ENCODE measurements at regions not wholly inside any gene's neighbourhood (a gene's known extent, or its start where the extent isn't known, plus 50 kb on each side); places are given as distances from the start of the nearest gene placed in this dataset.

- no peak overlapping the region for H4K91ac ChIP-seq (ENCODE audit: insufficient read depth, low read depth, low read length)
- H3K4me3 ChIP-seq (ENCODE audit: insufficient read depth, low read depth, low read length) = no peak overlapping the region
- H3K23ac ChIP-seq (ENCODE audit: low read depth, low read length) = no peak overlapping the region
- no peaks in the 10 kb centered on the region for H3K9me1 ChIP-seq (ENCODE audit: insufficient read depth, low read length)
- no peak overlapping the region for H3K4me2 ChIP-seq (ENCODE audit: low read depth, low read length)
- H3K36me3 ChIP-seq (ENCODE audit: control insufficient read depth, insufficient read depth, low read length) = no peaks in the 10 kb centered on the region
- H4K20me1 ChIP-seq (ENCODE audit: insufficient read depth, low read length) = no peaks in the 10 kb centered on the region
- TF ChIP-seq MXI1 (IDR thresholded peaks at IDR 0.05; ENCODE audit: borderline replicate concordance, low read depth, low read length) = no peak
- no peak for TF ChIP-seq BHLHE40 (IDR thresholded peaks at IDR 0.05; ENCODE audit: low read depth, low read length)
- TF ChIP-seq MAZ (IDR thresholded peaks at IDR 0.05; ENCODE audit: borderline replicate concordance, low read depth, low read length) = no peak
- no peak for TF ChIP-seq FOS (IDR thresholded peaks at IDR 0.05; ENCODE audit: low read depth, low read length)
- TF ChIP-seq CEBPB (IDR thresholded peaks at IDR 0.05; ENCODE audit: low read depth, low read length) = no peak
- TF ChIP-seq CTCF (conservative IDR thresholded peaks at IDR 0.05; ENCODE audit: low read depth, low read length) = no peak
- no peak for TF ChIP-seq SMC3 (IDR thresholded peaks at IDR 0.05; ENCODE audit: low read depth, low read length)
- no peak for TF ChIP-seq RCOR1 (IDR thresholded peaks at IDR 0.05; ENCODE audit: insufficient replicate concordance, low read length)
- TF ChIP-seq, protein P1, sequence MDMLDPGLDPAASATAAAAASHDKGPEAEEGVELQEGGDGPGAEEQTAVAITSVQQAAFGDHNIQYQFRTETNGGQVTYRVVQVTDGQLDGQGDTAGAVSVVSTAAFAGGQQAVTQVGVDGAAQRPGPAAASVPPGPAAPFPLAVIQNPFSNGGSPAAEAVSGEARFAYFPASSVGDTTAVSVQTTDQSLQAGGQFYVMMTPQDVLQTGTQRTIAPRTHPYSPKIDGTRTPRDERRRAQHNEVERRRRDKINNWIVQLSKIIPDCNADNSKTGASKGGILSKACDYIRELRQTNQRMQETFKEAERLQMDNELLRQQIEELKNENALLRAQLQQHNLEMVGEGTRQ (IDR thresholded peaks at IDR 0.05; ENCODE audit: low read depth, low read length) = no peak
- TF ChIP-seq RAD21 (IDR thresholded peaks at IDR 0.05; ENCODE audit: low read length) = no peak
- TF ChIP-seq MAFK (IDR thresholded peaks at IDR 0.05; ENCODE audit: low read depth, low read length) = no peak
- no peak for TF ChIP-seq POLR2A (IDR thresholded peaks at IDR 0.05; ENCODE audit: low read depth, low read length)
- no peak for TF ChIP-seq NFE2L2 (IDR thresholded peaks at IDR 0.05; ENCODE audit: low read depth, low read length)
- TF ChIP-seq CHD1 (IDR thresholded peaks at IDR 0.05; ENCODE audit: low read depth, low read length) = no peak
- H3K4me1 ChIP-seq (ENCODE audit: control insufficient read depth, insufficient read depth, low read length) = no peaks in the 10 kb centered on the region
- no peaks in the 10 kb centered on the region for H3K27me3 ChIP-seq (ENCODE audit: control insufficient read depth, insufficient read depth, low read length)
- peaks cover 34% of the 10 kb centered on the region for H3K9me3 ChIP-seq (ENCODE audit: control insufficient read depth, insufficient read depth, low read length)
- H4K5ac ChIP-seq (ENCODE audit: low read depth, low read length) = no peak overlapping the region
- H2BK15ac ChIP-seq (ENCODE audit: low read depth, low read length) = no peak overlapping the region
- no peak overlapping the region for H2AK5ac ChIP-seq (ENCODE audit: low read depth, low read length)
- H2AFZ ChIP-seq (replicated peaks; ENCODE audit: low read length, poor library complexity) = no peak overlapping the region
- in situ Hi-C loops (cut with MboI; ENCODE audit: low sequenced_read_pairs) = no loop called here
- DNase-seq (no peak), ATAC-seq (ENCODE audit: low read depth) (no peak)
- no peaks in the 10 kb centered on the region for H3K79me1 ChIP-seq (ENCODE audit: low read depth in 1 of 2, low read length in 2 of 2)
- intact Hi-C loops (cut with micrococcal nuclease) = no loop called here
- no peak overlapping the region for H3K14ac ChIP-seq (replicated peaks; ENCODE audit: low read depth, low read length)
- no peak overlapping the region for H3K56ac ChIP-seq (ENCODE audit: extremely low read depth, insufficient read depth, low read length)
- no CpG with 5 or more reads among the region's 3 CpGs for WGBS, 2 experiments (ENCODE audit: extremely low coverage in 2 of 2, insufficient read length in 1 of 2)
- H3K18ac ChIP-seq (ENCODE audit: low read depth, low read length) = no peak overlapping the region
- dilution Hi-C loops (cut with HindIII; ENCODE audit: low sequenced_read_pairs, unreplicated experiment) = no loop called here
- CTCF ChIA-PET = no interaction called here
- no peak overlapping the region for H2AK9ac ChIP-seq (replicated peaks; ENCODE audit: low read depth, low read length, poor library complexity)
- no peak overlapping the region for H3K9ac ChIP-seq (ENCODE audit: low read depth, low read length)
- no TSS peak for BruUV-seq (replicated peaks)
- H4K8ac ChIP-seq (ENCODE audit: low read depth in 2 of 2, low read length in 2 of 2) = no peak overlapping the region
- H2BK20ac ChIP-seq (ENCODE audit: low read depth, low read length) = no peak overlapping the region
- H2BK5ac ChIP-seq (ENCODE audit: low read depth, low read length, poor library complexity, severe bottlenecking) = no peak overlapping the region
- H2BK120ac ChIP-seq (ENCODE audit: low read depth, low read length) = no peak overlapping the region
- H3K27ac ChIP-seq (ENCODE audit: insufficient read depth, low read length) = no peak overlapping the region
- POLR2A ChIA-PET (ENCODE audit: unreplicated experiment) = no interaction called here
- H3K4ac ChIP-seq (ENCODE audit: low read depth, low read length) = no peak overlapping the region
Measured at GRCh38 chr14:97328743-97329142, 531.6 kb downstream of the VRK1 start.

Measured in IMR-90 (cell line).